HG02642 (cell line): ENCODE measurements at regions not wholly inside any gene's neighbourhood (a gene's known extent, or its start where the extent isn't known, plus 50 kb on each side); places are given as distances from the start of the nearest gene placed in this dataset.

Experiments used
- ATAC-seq: cut with Tn5 transposase; IDR thresholded peaks from one replicate; pipeline ENCODE4 v1.9.1; 2021; ENCODE audit warnings: mild to moderate bottlenecking; ENCODE audit not compliant: unreplicated experiment, poor library complexity

GRCh38 chr3:190252080-190252479 is 70.2 kb downstream of the CLDN1 start:
- ATAC-seq, result no peak

GRCh38 chr3:190249414-190249813 is 72.8 kb downstream of the CLDN1 start:
- ATAC-seq, result no peak

GRCh38 chr3:190242147-190242546 is 80.1 kb downstream of the CLDN1 start:
- ATAC-seq, result no peak

DNA sequence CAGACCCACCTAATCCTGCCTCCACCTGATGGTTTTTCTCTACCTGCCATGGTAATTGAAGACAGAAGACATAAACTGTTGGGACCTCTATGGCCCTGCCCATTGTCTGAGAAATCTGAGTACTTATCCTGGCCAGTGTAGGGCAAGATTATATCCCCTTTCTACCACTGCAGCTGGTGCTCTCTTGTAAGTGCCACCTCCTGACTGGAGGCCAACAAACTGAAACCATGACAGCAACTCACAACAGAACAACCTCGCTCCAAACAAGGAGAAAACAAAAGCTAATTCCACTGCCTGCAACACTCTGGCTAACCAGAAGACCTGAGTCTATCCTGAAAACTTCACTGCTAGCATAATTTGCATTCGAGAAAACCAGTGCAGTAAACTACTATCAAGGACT is 82.9 kb downstream of the CLDN1 start:
- ATAC-seq, result no peak

DNA sequence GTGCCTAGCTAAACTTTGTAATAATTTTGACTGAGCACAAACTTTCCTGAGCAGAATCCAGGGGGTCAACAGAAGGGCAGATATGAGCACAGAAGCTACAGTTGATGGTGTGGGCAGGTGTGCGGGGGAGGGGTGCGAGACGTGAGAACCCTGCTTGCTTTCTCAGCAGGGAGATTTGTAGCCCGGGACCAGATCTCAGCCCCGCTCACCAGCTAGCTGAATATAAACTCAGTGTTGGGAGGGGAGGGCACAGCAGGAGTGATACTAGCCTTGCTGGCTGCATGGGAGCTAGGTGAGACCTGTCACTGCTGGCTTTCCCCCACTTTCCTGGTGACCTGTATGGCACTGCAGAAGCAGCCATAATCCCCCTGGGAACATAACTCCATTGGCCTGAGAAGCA is 83.4 kb downstream of the CLDN1 start:
- no peak for ATAC-seq

DNA sequence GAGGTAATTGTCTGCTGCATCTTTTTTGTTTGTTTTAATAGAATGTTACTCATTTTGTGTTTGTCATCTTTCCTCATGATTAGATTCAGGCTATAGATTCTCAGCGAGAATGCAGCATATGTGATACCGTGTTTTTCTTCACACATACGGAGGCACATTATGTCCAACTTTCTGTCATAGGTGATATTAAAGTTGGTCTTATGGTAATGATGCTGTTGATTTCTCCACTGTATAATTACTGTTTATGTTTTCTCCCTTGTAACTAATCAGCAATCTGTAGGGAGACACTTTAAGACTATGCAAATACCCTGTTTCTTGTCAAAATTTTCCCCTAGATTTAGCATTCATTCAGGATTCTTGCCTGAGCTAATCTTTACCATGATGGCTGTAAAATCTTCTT is 87.6 kb downstream of the CLDN1 start:
- ATAC-seq, result no peak

DNA sequence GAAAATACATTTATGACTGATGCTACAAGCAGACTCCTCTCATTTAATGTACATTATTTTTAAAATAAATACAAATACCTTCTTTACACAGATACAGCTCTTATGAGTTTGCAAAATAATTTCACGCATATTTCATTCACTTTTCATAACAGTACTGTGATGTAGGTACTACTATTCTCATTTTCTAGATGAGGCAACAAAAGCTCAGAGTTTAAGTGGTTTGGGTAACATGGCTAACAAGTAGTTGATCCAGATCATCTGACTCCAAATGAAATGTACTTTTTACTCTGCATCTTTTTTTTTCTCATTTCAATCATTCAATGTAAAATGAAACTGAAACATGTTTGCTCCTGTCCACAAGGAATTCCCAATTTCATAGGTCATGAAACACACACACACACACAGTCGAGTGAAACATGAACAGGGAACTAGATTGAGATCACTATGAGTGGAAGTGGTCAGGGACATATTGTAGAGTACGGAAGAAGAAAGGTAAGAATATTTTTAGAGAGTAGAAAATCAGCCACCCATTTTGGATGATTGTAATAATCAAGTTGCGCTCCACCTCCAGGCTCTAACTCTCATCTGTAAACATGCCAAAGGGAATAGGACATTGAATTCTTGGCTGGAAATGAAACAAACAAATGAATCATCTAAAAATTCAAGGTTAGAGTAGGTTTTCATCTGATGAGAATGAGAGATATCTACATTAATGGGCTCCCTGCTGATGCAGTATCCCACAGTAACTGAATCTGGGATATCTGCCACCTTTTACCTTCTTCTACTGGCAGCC is 92.4 kb downstream of the CLDN1 start:
- no peak for ATAC-seq

- ATAC-seq, result no peak
Measured at GRCh38 chr3:190227064-190227463, 95.2 kb downstream of the CLDN1 start.

DNA sequence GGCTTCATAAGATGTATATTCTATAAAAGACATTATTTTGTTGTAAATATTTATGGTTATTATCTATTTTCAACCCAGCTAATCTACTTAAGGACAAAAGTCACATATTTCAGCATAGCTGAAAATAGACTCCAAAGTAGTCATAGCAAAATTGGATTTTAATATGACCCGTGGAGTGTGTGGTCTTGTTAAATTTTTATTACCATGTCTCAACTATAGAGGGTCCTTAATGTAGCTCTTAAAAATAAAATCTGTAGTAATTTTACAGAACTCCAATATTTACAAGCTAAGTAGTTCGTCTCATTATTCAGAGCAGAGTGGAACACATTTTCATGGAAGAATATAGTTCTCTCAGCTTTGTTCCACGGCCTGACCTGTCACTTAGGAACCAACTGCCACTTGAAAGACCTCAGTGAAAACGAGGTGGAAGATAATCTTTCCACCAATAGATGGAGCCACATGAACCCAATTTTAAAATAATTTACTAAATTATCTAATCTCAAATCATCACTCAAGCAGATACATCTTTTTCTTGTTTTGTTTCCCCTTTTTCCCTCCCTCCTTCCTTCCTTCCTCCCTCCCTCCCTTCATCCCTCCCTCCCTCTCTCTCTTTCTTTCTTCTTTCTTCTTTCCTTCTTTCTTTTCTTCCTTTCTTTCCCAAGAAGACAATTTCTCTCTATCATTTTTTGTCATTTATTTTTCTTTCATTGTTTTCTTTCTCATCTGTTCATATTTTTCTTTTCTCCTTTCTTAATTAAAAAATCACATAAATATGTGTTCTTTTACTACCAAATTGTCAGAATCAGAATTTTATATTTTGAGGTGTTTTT is 97.2 kb downstream of the CLDN1 start:
- no peak for ATAC-seq

- ATAC-seq, result no peak
Measured at GRCh38 chr3:190224456-190224855, 97.8 kb downstream of the CLDN1 start.

GRCh38 chr3:190222916-190223315 is 99.3 kb downstream of the CLDN1 start:
- no peak for ATAC-seq

- ATAC-seq, result no peak
Measured at GRCh38 chr3:190222360-190222759, 99.9 kb downstream of the CLDN1 start.

- no peak for ATAC-seq
Measured at GRCh38 chr3:190220362-190220761, 99.7 kb upstream of the P3H2 start.

GRCh38 chr3:190217081-190217480 is 96.4 kb upstream of the P3H2 start:
- ATAC-seq, result no peak

- ATAC-seq, result no peak
Measured at GRCh38 chr3:190213727-190214126, 93.0 kb upstream of the P3H2 start.

- no peak for ATAC-seq
Measured at GRCh38 chr3:190210608-190211007, 89.9 kb upstream of the P3H2 start.

DNA sequence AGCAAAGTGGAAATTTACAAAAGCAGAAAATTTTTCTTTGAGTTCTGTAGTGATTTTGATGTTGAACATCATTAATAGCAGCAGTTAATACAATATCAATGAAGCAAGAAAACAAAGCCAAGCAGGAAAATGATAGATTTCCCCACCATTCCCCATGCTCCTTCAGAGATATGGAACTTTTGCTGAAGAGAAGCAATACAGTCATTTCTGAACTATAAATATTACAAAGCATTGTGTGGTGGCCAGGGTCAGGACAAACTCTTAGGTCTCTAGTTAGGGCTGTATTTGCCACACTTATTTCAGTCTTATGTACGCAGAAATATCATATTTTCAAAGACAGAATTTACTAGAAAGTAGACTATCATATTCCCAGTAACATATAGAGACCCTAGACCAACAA is 88.8 kb upstream of the P3H2 start:
- no peak for ATAC-seq

- ATAC-seq, result no peak
Measured at GRCh38 chr3:190208196-190208595, 87.5 kb upstream of the P3H2 start.

DNA sequence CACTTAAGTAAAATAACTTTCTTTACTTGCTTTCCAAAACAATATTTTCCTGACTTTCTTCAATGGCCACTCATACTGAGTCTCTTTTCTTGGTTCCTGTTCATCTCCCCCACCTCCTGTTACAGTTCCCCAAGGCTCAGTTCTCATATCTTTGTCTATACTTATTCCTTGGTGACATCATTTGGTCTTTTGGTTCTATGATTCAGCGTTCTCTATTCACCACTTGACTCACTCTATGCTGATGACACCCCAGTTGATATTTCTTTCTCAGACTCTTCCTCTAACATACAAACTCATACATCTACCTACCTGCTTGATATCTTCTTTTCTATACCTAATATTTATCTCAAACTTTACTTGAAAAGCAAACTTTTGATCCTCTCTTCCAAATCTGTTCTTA is 85.0 kb upstream of the P3H2 start:
- ATAC-seq, result peak; percentile 78

DNA sequence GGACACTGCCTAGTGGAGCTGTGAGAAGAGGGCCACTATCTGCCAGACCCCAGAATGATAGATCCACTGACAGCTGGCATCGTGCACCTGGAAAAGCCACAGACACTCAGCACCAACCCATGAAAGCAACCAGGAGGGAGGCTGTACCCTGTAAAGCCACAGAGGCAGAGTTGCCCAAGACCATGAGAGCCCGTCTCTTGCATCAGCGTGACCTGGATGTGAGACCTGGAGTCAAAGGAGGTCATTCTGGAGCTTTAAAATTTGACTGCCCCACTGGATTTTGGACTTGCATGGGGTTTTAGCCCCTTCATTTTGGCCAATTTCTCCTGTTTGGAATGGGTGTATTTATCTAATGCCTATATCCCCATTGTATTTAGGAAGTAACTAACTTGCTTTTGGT is 83.5 kb upstream of the P3H2 start:
- no peak for ATAC-seq

DNA sequence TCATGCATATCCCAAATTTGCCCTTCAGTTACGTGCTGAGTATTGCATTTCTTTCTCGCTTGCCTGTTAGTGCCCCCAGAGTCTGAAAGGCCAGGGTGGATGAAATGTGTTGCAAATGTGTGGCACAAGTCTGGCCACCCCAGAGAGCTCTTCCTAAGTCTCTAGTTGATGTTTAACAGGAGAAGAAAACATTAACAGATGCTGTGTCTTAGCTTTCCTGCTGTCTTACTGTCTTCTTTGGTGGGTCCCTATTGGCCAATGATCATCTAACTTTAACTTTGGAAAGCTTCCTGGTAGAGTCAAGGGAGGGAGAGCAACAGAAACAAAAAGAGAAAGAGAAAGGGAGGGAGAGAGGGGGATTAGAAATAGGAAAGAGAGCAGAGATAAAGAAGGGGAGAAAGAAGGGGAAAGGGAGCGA is 76.7 kb upstream of the P3H2 start:
- ATAC-seq, result no peak

- ATAC-seq, result no peak
Measured at GRCh38 chr3:190194506-190194905, 73.8 kb upstream of the P3H2 start.
